ENCODE measurements at regions not wholly inside any gene's neighbourhood (a gene's known extent, or its start where the extent isn't known, plus 50 kb on each side); places are given as distances from the start of the nearest gene placed in this dataset.

- TF ChIP-seq RNF2 (IDR thresholded peaks at IDR 0.05) (no peak), FOXA3 (CRISPR knock-in tag; conservative IDR thresholded peaks at IDR 0.05 in 1 of 2, IDR thresholded peaks at IDR 0.05 in 1 of 2) (no peak)
Measured at GRCh38 chr1:215345766-215346165, 221.3 kb upstream of the KCTD3 start (continued).

GRCh38 chr1:215357901-215358300, 209.2 kb upstream of the KCTD3 start:
- H3K4me1 ChIP-seq (replicated peaks in 1 of 2; ENCODE audit: control insufficient read depth in 2 of 2, insufficient read depth in 2 of 2, low read length in 2 of 2) = no peaks in the 10 kb centered on the region
- H3K27ac ChIP-seq (ENCODE audit: extremely low read depth, low read depth, low read length) = no peak overlapping the region
- CTCF ChIA-PET (ENCODE audit: low intra/inter-chr PET ratio) = no interaction called here
- POLR2A ChIA-PET = no interaction called here
- no peaks in the 10 kb centered on the region for H3K79me2 ChIP-seq (ENCODE audit: control insufficient read depth, insufficient read depth, low read length)
- 0% methylated on average over 2 of the region's 2 CpGs for WGBS (ENCODE audit: insufficient coverage, low coverage, missing lambda C conversion rate)
- in situ Hi-C loops (cut with MboI) (no loop called here), intact Hi-C loops (cut with micrococcal nuclease) (no loop called here)
- no peaks in the 10 kb centered on the region for H3K9me3 ChIP-seq (replicated peaks; ENCODE audit: control insufficient read depth, insufficient read depth, low read depth, low read length)
- H4K20me1 ChIP-seq (replicated peaks; ENCODE audit: control insufficient read depth, insufficient read depth, low read length) = no peaks in the 10 kb centered on the region
- FAIRE-seq (no peak), ATAC-seq (no peak), DNase-seq (ENCODE audit: extremely low read depth in 1 of 4, low spot score in 3 of 4) (no peak)
- BruUV-seq (replicated peaks) = no TSS peak
- no peak overlapping the region for H3K4me3 ChIP-seq
- no peaks in the 10 kb centered on the region for H3K9me1 ChIP-seq (ENCODE audit: control insufficient read depth, insufficient read depth, low read length)
- no peak overlapping the region for H2AFZ ChIP-seq (ENCODE audit: low read depth, low read length)
- H3K4me2 ChIP-seq (ENCODE audit: insufficient read depth, low read length) = no peak overlapping the region
- no peak overlapping the region for H3K9ac ChIP-seq (ENCODE audit: insufficient read depth in 1 of 2, low read depth in 2 of 2, low read length in 2 of 2)
- no peaks in the 10 kb centered on the region for H3K36me3 ChIP-seq (ENCODE audit: control insufficient read depth, insufficient read depth, low read length)
- TF ChIP-seq ELF1 (tag; IDR thresholded peaks at IDR 0.05) (no peak), BDP1 (IDR thresholded peaks at IDR 0.05; ENCODE audit: insufficient read depth, insufficient read length) (no peak), ZNF217 (CRISPR knock-in tag; IDR thresholded peaks at IDR 0.05) (no peak), PPARD (CRISPR knock-in tag; IDR thresholded peaks at IDR 0.05) (no peak)
- no peaks in the 10 kb centered on the region for H3K27me3 ChIP-seq (ENCODE audit: control insufficient read depth in 2 of 2, insufficient read depth in 2 of 2, low read length in 2 of 2)

- no peak overlapping the region for H3K9ac ChIP-seq (ENCODE audit: insufficient read depth in 1 of 2, low read depth in 2 of 2, low read length in 2 of 2)
- no TSS peak for BruUV-seq (replicated peaks)
- intact Hi-C loops (cut with micrococcal nuclease) (no loop called here), in situ Hi-C loops (cut with MboI) (no loop called here)
- H3K9me1 ChIP-seq (ENCODE audit: control insufficient read depth, insufficient read depth, low read length) = no peaks in the 10 kb centered on the region
- no peaks in the 10 kb centered on the region for H3K9me3 ChIP-seq (replicated peaks; ENCODE audit: control insufficient read depth, insufficient read depth, low read depth, low read length)
- H3K79me2 ChIP-seq (ENCODE audit: control insufficient read depth, insufficient read depth, low read length) = no peaks in the 10 kb centered on the region
- H3K36me3 ChIP-seq (ENCODE audit: control insufficient read depth, insufficient read depth, low read length) = no peaks in the 10 kb centered on the region
- ATAC-seq = no peak
- 0% methylated on average over 1 of the region's 1 CpG for WGBS (ENCODE audit: insufficient coverage, low coverage, missing lambda C conversion rate)
- H3K4me3 ChIP-seq = no peak overlapping the region
- DNase-seq (ENCODE audit: extremely low read depth in 1 of 4, low spot score in 3 of 4) = no peak
- no peaks in the 10 kb centered on the region for H4K20me1 ChIP-seq (replicated peaks; ENCODE audit: control insufficient read depth, insufficient read depth, low read length)
- TF ChIP-seq TAL1 (IDR thresholded peaks at IDR 0.05) (no peak), SRF (CRISPR knock-in tag; IDR thresholded peaks at IDR 0.05) (no peak), CHD4 (IDR thresholded peaks at IDR 0.05; ENCODE audit: insufficient read depth, insufficient replicate concordance, low read depth, low read length, poor library complexity, severe bottlenecking) (no peak)
- H3K27me3 ChIP-seq (ENCODE audit: control insufficient read depth in 2 of 2, insufficient read depth in 2 of 2, low read length in 2 of 2) = no peaks in the 10 kb centered on the region
- ChIA-PET POLR2A (no interaction called here), CTCF (ENCODE audit: low intra/inter-chr PET ratio) (no interaction called here)
- H3K27ac ChIP-seq (ENCODE audit: extremely low read depth, low read depth, low read length) = no peak overlapping the region
- FAIRE-seq = no peak
- no peak overlapping the region for H3K4me2 ChIP-seq (ENCODE audit: insufficient read depth, low read length)
- no peak overlapping the region for H2AFZ ChIP-seq (ENCODE audit: low read depth, low read length)
- no peaks in the 10 kb centered on the region for H3K4me1 ChIP-seq (replicated peaks in 1 of 2; ENCODE audit: control insufficient read depth in 2 of 2, insufficient read depth in 2 of 2, low read length in 2 of 2)
Measured at GRCh38 chr1:215358356-215358755, 208.7 kb upstream of the KCTD3 start.
